ENCODE measurements at regions not wholly inside any gene's neighbourhood (a gene's known extent, or its start where the extent isn't known, plus 50 kb on each side); places are given as distances from the start of the nearest gene placed in this dataset.

- peak; percentile 27 for DNase-seq
These were observed 129.8 kb downstream of the SATB1 start for GRCh38 chr3:18295171-18295920.

GRCh38 chr3:18290157-18290556 is 135.0 kb downstream of the SATB1 start:
- DNase-seq, result no peak

- DNase-seq, result peak; percentile 29
These were observed 136.9 kb downstream of the SATB1 start for GRCh38 chr3:18288243-18288642.

GRCh38 chr3:18284716-18285115 is 140.4 kb downstream of the SATB1 start:
- no peak for DNase-seq

- DNase-seq, result no peak
These were observed 141.5 kb downstream of the SATB1 start for GRCh38 chr3:18283680-18284079.

- DNase-seq, result no peak
These were observed 142.6 kb downstream of the SATB1 start for GRCh38 chr3:18282507-18282906.

- DNase-seq, result no peak
These were observed 145.9 kb downstream of the SATB1 start for GRCh38 chr3:18279226-18279737.

GRCh38 chr3:18264853-18265252 is 160.3 kb downstream of the SATB1 start:
- DNase-seq, result no peak

GRCh38 chr3:18264361-18264760 is 160.8 kb downstream of the SATB1 start:
- DNase-seq, result no peak

- no peak for DNase-seq
These were observed 166.6 kb downstream of the SATB1 start for GRCh38 chr3:18258492-18258891.

GRCh38 chr3:18252578-18252977 is 172.6 kb downstream of the SATB1 start:
- no peak for DNase-seq

- DNase-seq, result no peak
These were observed 174.1 kb downstream of the SATB1 start for GRCh38 chr3:18250991-18251390.

- no peak for DNase-seq
These were observed 176.0 kb downstream of the SATB1 start for GRCh38 chr3:18249126-18249525.

GRCh38 chr3:18247776-18248310 is 177.3 kb downstream of the SATB1 start:
- no peak for DNase-seq

- no peak for DNase-seq
These were observed 177.9 kb downstream of the SATB1 start for GRCh38 chr3:18247139-18247695.

GRCh38 chr3:18246336-18247060 is 178.6 kb downstream of the SATB1 start:
- no peak for DNase-seq

GRCh38 chr3:18245721-18246120 is 179.4 kb downstream of the SATB1 start:
- DNase-seq, result no peak

GRCh38 chr3:18241837-18242236 is 183.3 kb downstream of the SATB1 start:
- no peak for DNase-seq

- no peak for DNase-seq
These were observed 185.5 kb downstream of the SATB1 start for GRCh38 chr3:18239674-18240073.

GRCh38 chr3:18238746-18239331 is 186.3 kb downstream of the SATB1 start:
- no peak for DNase-seq

- DNase-seq, result no peak
These were observed 186.8 kb downstream of the SATB1 start for GRCh38 chr3:18238332-18238731.

GRCh38 chr3:18237251-18238005 is 187.7 kb downstream of the SATB1 start:
- no peak for DNase-seq

GRCh38 chr3:18236726-18237125 is 188.4 kb downstream of the SATB1 start:
- DNase-seq, result no peak
